ENCODE measurements at regions not wholly inside any gene's neighbourhood (a gene's known extent, or its start where the extent isn't known, plus 50 kb on each side); places are given as distances from the start of the nearest gene placed in this dataset.
"Not testable (repeated sequence)": the region's sequence is repeated elsewhere in the genome, so short reads cannot be mapped to it uniquely, and the experiment has no call there.

DNA sequence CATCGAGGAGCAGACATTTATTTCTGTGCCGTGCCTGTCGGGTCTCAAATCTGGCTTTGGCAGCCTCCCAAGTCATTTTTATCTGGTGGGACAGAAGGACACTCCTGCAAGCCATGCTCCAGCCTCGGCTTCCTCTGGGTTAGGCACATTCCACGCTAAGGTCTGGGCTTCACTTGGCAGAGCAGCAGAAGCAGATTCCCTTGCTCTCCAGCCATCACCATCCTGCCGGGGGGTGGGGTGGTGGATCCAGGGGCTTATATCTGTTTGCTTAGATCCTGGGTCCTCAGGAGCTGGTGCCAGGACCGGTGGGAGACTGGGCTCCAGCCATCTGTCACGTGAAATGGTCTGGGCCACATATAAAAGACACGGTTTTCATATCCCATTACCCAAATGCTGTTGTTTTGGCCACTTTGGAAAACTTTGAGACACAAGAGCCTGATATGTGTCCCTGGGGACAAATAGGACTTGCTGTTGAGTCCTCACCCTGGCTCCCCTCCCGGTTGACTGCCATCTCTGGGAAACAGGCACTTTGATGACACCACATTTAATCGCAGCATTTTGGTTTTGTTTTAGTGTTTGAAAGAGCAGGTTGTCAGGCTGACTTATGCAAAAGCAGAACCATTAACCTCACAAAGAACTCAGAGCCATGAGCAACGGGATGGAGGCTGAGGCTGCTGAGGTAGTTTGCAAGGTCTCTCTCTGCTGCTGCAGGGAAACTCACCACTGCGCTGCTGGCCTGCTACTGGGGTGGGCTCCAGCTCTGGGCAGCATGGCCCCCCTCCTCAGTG is 69.6 kb upstream of the PRMT8 start:
- no peak for DNase-seq (ENCODE audit: low spot score)

DNA sequence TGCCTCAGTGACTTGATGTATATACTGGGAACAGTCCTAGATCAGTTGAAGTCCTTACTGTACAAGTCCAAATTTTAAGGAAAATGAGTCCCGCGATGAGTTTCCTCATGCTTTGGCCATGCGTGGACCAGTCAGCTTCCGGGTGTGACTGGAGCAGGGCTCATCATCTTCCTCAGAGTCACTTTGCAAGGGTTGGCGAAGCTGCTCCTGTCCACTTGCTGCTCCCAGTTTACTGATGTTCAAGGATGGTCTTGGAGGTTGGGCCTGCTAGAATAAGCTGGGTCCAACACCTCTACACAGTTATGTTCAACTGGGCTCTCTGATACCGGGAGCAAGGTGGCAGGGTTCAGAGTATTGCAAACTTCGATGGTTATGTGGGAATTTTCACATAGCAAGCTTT is 66.2 kb upstream of the PRMT8 start:
- not testable (repeated sequence) for DNase-seq (ENCODE audit: low spot score)

DNA sequence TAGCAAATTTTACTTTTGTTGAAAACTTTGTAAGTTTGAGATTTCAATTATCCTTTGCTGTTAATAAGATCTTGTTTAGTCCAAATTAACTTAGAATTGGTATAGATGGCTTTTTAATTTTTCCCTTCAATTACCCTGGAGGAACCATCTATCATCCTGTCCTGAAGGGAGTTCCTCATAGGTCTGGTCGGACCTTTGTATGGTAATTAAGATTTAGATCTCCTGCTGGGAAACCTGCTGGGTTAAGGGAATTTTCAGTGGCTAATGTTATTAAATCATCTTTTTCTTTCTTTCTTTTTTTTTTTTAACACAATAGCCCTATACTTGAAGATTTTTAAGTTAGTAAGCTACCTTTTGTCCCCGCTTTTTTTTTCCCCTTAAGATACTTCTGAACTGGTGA is 63.0 kb upstream of the PRMT8 start:
- DNase-seq (ENCODE audit: low spot score): no peak

DNA sequence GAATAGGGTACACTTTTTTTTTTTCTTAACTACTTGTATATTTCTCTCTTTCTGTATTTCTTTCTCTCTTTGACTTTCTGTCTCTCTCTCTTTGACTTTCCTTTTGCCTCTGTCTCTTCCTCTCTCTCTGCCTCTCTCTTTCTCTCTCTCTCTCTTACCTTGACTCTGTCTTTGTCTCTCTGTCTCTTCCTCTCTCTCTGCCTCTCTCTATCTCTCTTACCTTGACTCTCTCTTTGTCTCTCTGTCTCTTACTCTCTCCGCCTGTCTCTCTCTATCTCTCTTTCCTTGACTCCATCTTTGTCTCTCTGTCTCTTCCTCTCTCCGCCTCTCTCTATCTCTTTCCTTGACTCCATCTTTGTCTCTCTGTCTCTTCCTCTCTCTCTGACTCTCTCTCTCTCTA is 62.4 kb upstream of the PRMT8 start:
- no peak for DNase-seq (ENCODE audit: low spot score)

DNA sequence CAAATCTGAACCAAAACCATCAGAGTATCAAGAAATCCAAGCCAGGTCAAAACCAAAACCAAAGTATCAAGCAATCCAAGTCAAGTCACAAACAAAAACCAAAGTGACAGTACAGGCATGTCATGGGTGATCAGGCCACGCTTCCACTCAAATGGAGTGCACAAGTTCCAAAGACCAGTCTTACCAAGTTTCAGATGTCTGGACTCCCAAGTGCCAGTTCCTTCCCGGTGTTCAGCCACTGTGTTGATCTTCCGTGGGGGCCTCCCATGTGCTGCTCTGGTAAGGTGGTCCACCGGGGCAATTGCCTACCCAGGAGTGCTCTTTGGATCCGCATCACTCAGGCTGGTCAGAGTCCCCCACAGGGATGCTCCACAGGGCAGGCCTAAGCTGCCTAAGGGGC is 61.5 kb upstream of the PRMT8 start:
- DNase-seq (ENCODE audit: low spot score): not testable (repeated sequence)

DNA sequence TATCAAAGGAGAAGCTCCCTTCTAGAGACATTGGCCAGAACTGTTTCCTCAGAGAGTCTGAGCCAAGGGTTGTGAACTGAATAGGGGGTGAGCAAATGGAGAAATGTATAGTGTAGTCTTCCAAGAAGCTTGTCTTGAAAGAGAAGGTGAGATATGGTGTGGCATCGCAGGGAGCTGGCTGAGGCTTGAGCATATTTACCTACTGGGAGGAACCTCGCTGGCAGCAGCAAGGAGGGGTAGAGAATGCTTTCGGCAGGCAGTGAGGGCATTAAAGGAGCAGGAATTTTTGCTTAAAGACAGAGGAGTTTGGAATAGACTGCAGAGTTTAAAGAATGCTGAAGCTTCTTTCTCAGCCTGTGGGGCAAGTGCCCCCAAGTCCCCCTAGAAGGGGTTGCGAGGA is 59.3 kb upstream of the PRMT8 start:
- no peak for DNase-seq (ENCODE audit: low spot score)

DNA sequence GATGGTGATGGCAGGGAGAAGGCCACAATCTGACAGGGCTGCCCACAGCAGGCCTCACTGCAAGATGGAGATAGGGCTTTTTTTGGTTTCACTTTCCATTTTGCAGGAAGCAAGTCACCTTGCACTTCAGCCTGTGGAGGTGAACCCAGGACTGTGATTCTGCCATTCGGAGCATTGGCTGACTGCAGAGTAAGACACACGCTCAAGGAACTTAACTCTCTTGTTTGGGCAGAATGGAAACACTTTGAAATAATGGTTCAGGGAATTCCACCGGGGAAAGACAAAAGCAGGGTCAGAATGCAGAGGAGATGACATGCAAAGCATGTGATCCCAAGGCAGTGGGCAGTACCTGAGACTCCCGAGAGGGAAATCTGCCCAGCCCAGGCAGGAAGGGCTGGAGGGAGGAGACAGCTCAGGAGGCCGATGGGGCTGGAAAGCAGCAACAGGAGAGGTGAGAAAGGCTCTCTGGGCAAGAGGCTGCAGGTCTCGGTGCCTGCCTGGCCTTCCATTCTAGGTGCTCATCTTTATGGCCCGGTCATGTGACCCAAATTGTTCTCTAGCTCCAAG is 58.7 kb upstream of the PRMT8 start:
- DNase-seq (ENCODE audit: low spot score): no peak

DNA sequence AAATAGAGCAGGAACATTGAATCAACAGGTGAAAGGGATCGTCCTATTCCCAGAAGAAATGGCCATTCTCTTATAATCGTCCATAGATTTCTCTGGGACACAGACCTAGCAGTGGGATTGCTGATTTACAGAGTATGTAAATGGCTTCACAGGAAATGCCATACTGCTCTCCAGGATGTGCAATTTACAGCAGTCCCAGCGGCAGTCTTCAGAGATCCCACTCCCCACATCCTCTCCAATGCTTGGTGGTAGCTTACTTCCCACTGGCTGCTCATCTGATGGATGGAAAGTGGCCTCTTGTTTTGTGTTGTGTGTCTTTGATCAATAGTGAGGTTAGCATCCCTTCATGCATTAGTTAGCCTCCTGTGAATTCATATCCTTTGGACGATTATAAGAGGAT is 58.1 kb upstream of the PRMT8 start:
- no peak for DNase-seq (ENCODE audit: low spot score)

DNA sequence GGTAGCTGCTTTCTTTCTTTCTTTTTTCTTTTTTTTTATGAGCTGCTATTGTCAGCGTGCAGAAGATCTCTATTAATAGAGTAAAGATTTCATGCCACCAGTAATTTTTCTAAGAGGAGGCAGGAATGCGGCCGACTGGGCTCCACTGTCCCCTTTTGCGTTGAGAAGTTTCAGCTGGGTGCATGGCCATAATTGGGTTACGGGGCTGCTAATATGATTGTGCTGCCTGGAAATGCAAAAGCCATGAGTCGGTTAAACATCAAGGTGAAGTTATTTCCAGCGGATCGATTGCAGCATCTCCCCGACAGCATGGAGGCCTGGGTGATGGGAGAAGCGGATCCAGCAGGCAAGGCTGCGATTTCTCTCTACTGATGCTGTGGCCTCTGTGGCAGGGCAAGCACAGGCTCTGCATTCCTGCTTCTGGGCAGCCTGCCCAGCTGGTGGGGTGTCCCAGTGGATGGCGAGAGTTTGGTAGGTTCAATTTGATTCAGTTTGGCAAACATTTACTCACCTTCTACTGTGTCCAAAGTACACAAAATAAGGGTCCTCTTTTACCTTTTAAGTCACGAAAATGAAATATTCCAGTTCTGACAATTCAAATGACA is 54.4 kb upstream of the PRMT8 start:
- DNase-seq (ENCODE audit: low spot score): no peak

DNA sequence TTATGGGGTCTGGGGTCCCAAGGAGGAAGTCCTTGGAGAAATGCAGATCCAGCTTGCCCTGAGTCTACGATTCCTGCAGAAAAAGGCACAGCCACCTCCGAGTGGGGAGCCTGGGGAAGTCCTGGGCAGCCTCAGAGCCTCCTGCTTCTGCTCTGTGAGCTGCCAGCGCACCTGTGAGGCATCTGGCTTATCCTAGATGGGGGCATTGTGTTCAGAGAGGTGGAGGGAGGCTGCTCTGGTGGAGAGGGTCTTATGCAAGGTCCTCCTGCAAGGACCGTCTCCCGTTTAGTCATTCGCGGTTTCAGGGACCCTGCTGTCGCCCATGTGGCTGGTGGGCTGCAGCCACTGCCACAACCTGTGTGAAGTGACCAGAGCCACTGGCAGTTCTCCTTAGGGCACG is 53.0 kb upstream of the PRMT8 start:
- no peak for DNase-seq (ENCODE audit: low spot score)

DNA sequence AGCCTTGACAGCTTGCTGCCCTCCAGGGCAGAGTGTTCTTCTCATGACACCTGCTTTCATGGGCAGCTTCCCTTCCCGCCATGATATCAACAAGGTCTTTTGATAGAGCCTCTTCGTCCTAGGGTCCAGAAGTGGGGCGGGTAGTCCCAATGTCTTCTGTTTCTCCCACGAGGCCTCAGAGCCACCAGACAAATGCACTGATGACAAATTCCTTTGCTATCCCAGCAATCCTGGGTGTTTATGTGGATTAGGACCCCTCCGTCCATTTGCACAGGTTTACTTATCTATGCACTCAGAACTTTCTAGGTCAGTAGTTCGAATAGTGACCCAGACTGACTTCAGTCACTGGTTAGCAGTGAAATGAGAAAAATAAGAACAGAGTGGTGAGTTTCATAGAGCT is 52.6 kb upstream of the PRMT8 start:
- no peak for DNase-seq (ENCODE audit: low spot score)

Measured in AG08395 (cell line).